ENCODE measurements at regions not wholly inside any gene's neighbourhood (a gene's known extent, or its start where the extent isn't known, plus 50 kb on each side); places are given as distances from the start of the nearest gene placed in this dataset.
"Not testable (repeated sequence)": the region's sequence is repeated elsewhere in the genome, so short reads cannot be mapped to it uniquely, and the experiment has no call there.

- no peak for DNase-seq
Observed at GRCh38 chr6:71642120-71642519, 244.2 kb upstream of the RIMS1 start.

DNA sequence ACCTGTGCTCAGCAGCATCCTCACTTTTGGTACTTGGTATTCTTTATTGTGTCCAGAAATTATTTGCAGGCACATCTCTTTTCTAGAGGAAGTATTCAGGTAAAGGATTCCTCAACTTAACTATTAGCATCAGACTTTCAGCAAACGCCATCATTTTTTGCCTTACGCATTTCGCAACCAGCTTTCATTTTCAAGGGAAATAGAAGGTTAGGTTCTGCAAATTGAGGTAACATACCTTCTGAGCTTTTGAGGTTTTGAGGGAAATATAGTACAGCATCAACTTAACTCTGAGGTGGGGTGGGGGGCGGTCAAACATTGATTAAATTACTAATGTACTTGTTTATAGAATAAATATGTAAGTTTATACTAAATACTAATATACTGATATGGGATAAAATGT is 243.6 kb upstream of the RIMS1 start:
- no peak for DNase-seq

GRCh38 chr6:71645299-71645698 is 241.1 kb upstream of the RIMS1 start:
- DNase-seq, result no peak

GRCh38 chr6:71649915-71650314 is 236.4 kb upstream of the RIMS1 start:
- DNase-seq, result no peak

DNA sequence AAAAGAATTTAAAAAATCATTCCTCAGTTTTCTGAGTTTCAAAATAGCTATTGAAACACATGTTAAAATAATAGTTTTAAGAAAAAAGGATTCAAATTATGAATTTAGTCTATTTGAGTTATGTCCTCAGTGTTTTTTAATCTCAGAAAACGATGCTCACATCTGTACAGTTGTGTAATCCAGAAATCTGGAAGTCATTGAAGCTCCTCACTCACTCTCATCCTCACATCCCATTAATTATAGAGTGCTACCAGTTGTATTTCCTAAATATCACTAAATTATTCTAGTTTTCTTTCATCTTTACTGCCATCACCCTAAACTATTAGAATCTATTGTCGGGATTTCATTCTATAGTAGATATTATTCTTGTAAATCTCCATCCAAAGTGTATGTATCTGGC is 234.7 kb upstream of the RIMS1 start:
- no peak for DNase-seq

DNA sequence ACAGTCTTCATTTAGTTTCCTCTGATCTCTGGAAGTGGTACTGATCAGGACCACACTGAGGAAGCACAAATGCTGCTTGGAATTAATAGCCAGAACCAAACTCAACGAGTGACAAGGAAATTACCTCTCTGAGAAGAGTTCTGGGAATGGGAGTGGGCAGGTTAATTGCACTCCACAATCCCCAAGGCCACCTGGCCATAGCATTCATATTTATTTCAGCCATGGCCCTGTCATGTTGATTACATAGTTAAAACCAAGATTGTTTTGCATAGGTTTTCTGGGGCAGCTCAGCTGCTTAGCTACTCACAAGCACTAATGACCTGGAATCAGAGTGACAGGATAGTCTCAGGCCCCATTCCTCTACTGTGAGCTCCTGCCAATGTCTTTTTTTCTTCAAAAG is 230.2 kb upstream of the RIMS1 start:
- no peak for DNase-seq

DNA sequence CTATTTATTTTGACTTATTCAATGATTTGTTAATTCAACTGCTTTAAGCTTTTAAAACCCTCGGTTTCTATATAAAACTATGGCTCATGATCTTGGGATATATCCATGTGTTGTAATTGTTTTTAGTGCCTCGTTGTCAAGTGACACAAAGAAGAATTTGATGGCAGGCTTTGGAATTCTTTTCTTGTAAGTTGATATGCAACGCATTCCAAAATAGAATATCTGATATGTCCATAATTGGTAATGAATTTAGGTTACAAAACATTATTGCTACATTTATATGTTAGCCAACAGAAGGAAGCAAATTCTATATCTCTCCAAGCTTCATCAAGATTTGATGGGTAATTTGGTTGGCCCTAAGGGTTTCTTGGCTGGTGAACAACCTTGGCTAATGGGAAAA is 220.4 kb upstream of the RIMS1 start:
- DNase-seq, result no peak

GRCh38 chr6:71672876-71673275 is 213.5 kb upstream of the RIMS1 start:
- DNase-seq, result no peak

GRCh38 chr6:71675386-71675785 is 211.0 kb upstream of the RIMS1 start:
- no peak for DNase-seq

DNA sequence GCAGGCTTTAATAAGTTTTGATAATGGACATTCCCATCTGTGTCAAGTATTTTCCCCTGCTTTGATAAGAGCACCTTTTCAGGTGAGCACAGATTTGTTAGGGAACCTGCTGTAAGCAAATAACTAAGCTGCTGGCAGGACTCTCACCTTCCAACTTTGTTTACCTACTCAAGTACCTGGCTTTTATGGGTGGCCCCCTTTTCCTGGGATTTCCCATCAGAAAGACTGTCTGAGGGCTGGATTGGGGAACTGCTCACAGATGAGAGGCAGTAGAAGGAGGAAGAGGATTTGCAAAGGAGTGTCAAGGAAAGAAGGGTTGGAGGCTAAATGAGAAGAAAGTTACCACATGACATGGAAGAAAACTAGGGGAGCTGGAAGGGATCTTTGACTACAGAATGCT is 210.1 kb upstream of the RIMS1 start:
- DNase-seq, result no peak

DNA sequence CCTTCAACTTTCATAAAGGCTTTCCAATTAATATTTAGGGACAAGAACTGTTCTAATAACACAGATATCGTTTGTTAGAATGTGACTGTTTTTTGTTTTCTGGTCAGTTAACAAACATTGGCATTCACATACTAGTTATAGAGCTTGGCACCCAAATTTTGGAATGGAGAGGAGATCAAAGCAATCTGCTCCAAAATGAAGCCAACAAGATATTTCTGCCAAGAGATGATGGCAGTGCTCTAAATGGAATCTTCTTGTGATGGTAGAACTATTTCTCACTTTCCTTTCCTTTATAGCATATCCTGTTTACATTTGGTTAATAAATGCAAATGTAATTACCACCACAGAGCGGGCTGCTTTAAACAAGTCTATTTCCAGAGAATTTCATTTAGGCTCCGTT is 208.3 kb upstream of the RIMS1 start:
- no peak for DNase-seq

GRCh38 chr6:71681234-71681867 is 205.0 kb upstream of the RIMS1 start:
- no peak for DNase-seq

- not testable (repeated sequence) for DNase-seq
Observed at GRCh38 chr6:71686021-71686677, 200.2 kb upstream of the RIMS1 start.

DNA sequence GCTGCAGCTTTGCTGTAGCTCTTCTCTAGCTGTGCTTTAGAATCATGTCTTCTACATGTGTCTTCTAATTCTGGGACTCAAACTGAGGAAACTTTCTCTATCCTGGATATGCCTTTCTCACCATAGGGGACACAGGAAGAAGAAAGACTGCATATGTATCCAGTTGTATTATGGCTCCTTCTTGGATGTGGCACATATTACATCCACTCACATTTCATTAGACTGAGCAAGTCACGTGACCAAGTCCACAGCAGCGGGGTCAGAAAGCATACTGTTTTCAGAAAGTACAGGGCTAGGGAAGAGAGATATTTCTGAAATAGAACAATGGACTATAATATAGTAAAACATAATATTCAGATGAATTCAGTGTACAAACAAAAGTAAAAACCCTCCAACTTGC is 187.6 kb upstream of the RIMS1 start:
- DNase-seq, result no peak

DNA sequence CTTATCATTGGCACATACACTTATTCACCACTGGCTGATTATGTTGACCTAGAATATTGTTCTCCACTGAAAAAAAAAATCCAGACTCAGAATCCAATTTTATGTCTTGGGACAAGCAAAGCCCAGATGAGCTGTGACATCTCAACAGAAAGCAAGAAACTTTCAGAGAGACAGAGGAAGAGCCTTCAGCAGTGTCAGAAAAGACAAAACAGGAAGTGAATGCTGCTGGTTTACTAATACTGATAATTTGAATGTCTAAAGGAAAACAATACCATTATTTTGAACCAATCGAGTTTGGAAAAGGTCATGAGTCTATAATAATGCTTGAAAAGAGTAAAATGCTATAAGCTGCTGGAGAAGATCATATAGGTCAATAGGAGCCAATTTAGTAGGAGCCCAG is 179.8 kb upstream of the RIMS1 start:
- no peak for DNase-seq

DNA sequence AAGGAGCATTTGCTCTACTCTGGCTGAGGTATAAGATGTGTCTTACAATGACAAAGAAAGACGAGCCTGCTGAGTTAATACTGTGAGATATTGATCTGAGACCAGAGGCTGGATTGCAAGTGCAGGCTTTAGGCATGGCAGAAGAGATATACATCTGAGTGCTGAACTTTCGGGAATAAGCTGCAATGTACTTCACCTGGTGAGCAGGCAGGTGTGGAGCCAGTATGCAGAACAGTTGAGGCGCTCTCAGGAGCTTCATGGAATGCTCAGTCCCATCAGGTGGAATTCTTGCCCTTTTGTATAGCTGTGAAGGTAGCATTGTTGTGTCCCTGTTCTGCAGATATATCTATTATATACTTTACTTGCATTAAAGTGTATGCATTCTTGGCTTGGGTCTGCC is 179.3 kb upstream of the RIMS1 start:
- no peak for DNase-seq

DNA sequence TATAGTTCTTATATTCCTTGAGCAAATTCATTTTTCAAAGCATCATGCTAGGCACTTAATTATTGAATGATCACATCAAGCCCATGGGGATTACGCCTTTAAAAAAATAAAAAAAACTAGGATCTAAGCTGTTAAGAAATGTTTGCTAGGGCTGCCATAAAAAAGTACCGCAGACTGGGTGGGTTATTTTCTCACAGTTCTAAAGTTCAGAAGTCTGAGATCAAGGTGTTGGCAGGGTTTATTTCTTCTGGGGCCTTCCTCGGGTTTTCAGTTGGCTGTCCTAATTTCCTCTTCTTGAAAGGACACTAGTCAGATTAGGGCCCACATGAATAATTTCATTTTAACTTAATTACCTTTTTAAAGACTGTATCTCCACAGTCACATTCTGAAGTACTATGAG is 165.6 kb upstream of the RIMS1 start:
- no peak for DNase-seq

DNA sequence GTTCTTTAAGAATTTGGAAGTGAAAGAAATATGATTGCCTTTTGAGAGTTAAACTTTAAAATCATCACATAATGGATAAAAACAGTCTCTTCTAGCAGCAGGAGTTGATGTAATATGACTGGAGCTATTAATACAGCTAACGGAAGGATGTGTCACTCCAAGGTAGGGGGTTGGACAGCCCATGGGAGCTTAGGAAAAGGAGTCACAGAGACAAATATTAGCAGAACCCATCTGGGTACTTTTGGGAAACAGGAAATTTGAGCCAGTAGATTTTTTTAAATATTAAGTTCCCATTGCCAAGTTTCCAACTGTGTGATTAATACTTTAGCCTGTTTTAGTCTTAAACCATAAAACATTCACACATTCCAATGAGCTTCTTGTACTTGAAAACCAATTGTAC is 164.7 kb upstream of the RIMS1 start:
- DNase-seq, result no peak

- no peak for DNase-seq
Observed at GRCh38 chr6:71722736-71723135, 163.6 kb upstream of the RIMS1 start.

GRCh38 chr6:71724456-71725125 is 161.8 kb upstream of the RIMS1 start:
- no peak for DNase-seq

GRCh38 chr6:71725126-71725470 is 161.3 kb upstream of the RIMS1 start:
- DNase-seq, result no peak

GRCh38 chr6:71726121-71726520 is 160.2 kb upstream of the RIMS1 start:
- no peak for DNase-seq

- no peak for DNase-seq
Observed at GRCh38 chr6:71727632-71728294, 158.6 kb upstream of the RIMS1 start.

- DNase-seq, result no peak
Observed at GRCh38 chr6:71730284-71730683, 156.1 kb upstream of the RIMS1 start.
